ENCODE measurements at regions not wholly inside any gene's neighbourhood (a gene's known extent, or its start where the extent isn't known, plus 50 kb on each side); places are given as distances from the start of the nearest gene placed in this dataset.

- TF ChIP-seq POLR2A (IDR thresholded peaks at IDR 0.05), result no peak
- TF ChIP-seq, protein P1, sequence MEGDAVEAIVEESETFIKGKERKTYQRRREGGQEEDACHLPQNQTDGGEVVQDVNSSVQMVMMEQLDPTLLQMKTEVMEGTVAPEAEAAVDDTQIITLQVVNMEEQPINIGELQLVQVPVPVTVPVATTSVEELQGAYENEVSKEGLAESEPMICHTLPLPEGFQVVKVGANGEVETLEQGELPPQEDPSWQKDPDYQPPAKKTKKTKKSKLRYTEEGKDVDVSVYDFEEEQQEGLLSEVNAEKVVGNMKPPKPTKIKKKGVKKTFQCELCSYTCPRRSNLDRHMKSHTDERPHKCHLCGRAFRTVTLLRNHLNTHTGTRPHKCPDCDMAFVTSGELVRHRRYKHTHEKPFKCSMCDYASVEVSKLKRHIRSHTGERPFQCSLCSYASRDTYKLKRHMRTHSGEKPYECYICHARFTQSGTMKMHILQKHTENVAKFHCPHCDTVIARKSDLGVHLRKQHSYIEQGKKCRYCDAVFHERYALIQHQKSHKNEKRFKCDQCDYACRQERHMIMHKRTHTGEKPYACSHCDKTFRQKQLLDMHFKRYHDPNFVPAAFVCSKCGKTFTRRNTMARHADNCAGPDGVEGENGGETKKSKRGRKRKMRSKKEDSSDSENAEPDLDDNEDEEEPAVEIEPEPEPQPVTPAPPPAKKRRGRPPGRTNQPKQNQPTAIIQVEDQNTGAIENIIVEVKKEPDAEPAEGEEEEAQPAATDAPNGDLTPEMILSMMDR (IDR thresholded peaks at IDR 0.05), result no peak
These were observed 150.2 kb upstream of the B3GAT1 start for GRCh38 chr11:134562196-134562595.

Measured in body of pancreas (tissue), 4 donors.